HCT116 (cell line): ENCODE measurements at regions not wholly inside any gene's neighbourhood (a gene's known extent, or its start where the extent isn't known, plus 50 kb on each side); places are given as distances from the start of the nearest gene placed in this dataset.

Experiments
- ATAC-seq: fragments of 200-7000 bp; cut with Tn5 transposase; 2 replicates; pipeline ENCODE4 v1.9.1; 2020; ENCODE audit warnings: mild to moderate bottlenecking, moderate library complexity
- BruUV-seq: library from RNA; stranded (reverse); fragments of 400-500 nt; replicated peaks from 2 replicates; lab custom pipeline; 2021; lab: Mats Ljungman, UMichigan
- CTCF ChIA-PET: fragments of 300-600 bp; sonication (Branson Sonifier 250); formaldehyde crosslinking; loops from one replicate; lab custom pipeline; 2021; ENCODE audit warnings: antibody characterized with exemption; lab: Charles Lee
- POLR2A ChIA-PET: fragments of 300-600, 350-600 bp; sonication (Branson Sonifier 250); formaldehyde crosslinking; loops from one replicate; lab custom pipeline; 2021; ENCODE audit warnings: antibody characterized with exemption; lab: Charles Lee
- RAD21 ChIA-PET, 2 experiments: fragments of 300-600 bp; sonication (Branson Sonifier 250); formaldehyde crosslinking; loops; one replicate each; lab custom pipeline; 2023; ENCODE audit warnings: low total read pairs in 2 of 2; ENCODE audit not compliant: uncharacterized antibody in 2 of 2, unreplicated experiment in 2 of 2, low non-redundant PET in 1 of 2; lab: Charles Lee
- DNase-seq: peaks from one replicate; pipeline ENCODE4 v3.0.0-alpha.2; 2010; ENCODE audit warnings: low read depth, low spot score
- H2AFZ ChIP-seq: fragments of 200-600 bp; shearing (Covaris generic), sonication (generic); 2 replicates; pipeline ENCODE4 v1.6.1; 2017; ENCODE audit warnings: low read depth, mixed run types, mixed read lengths, antibody characterized with exemption, low read length; ENCODE audit not compliant: poor library complexity, severe bottlenecking
- H3K27ac ChIP-seq: 2 replicates; pipeline ENCODE4 v1.5.1; 2012; ENCODE audit warnings: low read depth, low read length
- H3K27me3 ChIP-seq: fragments of 200-600 bp; sonication (generic); 2 replicates; pipeline ENCODE4 v1.6.1; 2016; ENCODE audit warnings: mixed run types, low read length, mixed read lengths; ENCODE audit not compliant: insufficient read depth
- H3K36me3 ChIP-seq, 2 experiments: fragments of 200-500 bp in 1 of 2; fragments of 200-600 bp in 1 of 2; sonication (Bioruptor generic) in 1 of 2; sonication (generic) in 1 of 2; 2 replicates each; pipeline versions ENCODE4 v1.5.1 to v1.6.1; 2014 to 2016; ENCODE audit warnings: low read length in 2 of 2, inconsistent platforms in 1 of 2, mixed read lengths in 1 of 2, mixed run types in 1 of 2; ENCODE audit not compliant: insufficient read depth in 2 of 2, control insufficient read depth in 1 of 2
- H3K4me1 ChIP-seq, 2 experiments: fragments of 200-600 bp in 1 of 2; sonication (generic) in 1 of 2; 2 replicates each; pipeline versions ENCODE4 v1.5.1 to v1.6.1; 2012 to 2017; ENCODE audit warnings: low read length in 2 of 2, inconsistent platforms in 1 of 2, mild to moderate bottlenecking in 1 of 2, mixed read lengths in 1 of 2, mixed run types in 1 of 2, moderate library complexity in 1 of 2; ENCODE audit not compliant: insufficient read depth in 2 of 2, control insufficient read depth in 1 of 2
- H3K4me2 ChIP-seq: fragments of 200-600 bp; sonication (generic); 2 replicates; pipeline ENCODE4 v1.6.1; 2017; ENCODE audit warnings: mixed run types, low read length, mixed read lengths
- H3K4me3 ChIP-seq, 2 experiments: fragments of 200-600 bp in 1 of 2; sonication (generic) in 1 of 2; replicated peaks in 1 of 2; 2 replicates each; pipeline ENCODE4 v1.5.1; 2011 to 2016; ENCODE audit warnings: low read length in 2 of 2, control low read depth in 1 of 2, low read depth in 1 of 2, mild to moderate bottlenecking in 1 of 2, mixed read lengths in 1 of 2, mixed run types in 1 of 2
- H3K79me2 ChIP-seq: fragments of 200-600 bp; sonication (generic); 2 replicates; pipeline ENCODE4 v1.6.1; 2017; ENCODE audit warnings: mild to moderate bottlenecking, mixed run types, low read length, moderate library complexity, mixed read lengths; ENCODE audit not compliant: insufficient read depth
- H3K9ac ChIP-seq: fragments of 200-600 bp; sonication (generic); 2 replicates; pipeline ENCODE4 v1.6.1; 2016; ENCODE audit warnings: low read length, mixed read lengths
- H3K9me2 ChIP-seq: fragments of 200-600 bp; sonication (generic), shearing (Covaris generic); 2 replicates; pipeline ENCODE4 v1.6.1; 2017; ENCODE audit warnings: mixed run types, mild to moderate bottlenecking, moderate library complexity; ENCODE audit not compliant: insufficient read depth
- H3K9me3 ChIP-seq, 2 experiments: fragments of 200-500 bp in 1 of 2; fragments of 200-600 bp in 1 of 2; sonication (Bioruptor generic) in 1 of 2; sonication (generic) in 1 of 2; 2 replicates each; pipeline ENCODE4 v1.6.1; 2014 to 2017; ENCODE audit warnings: low read length in 2 of 2, mixed read lengths in 2 of 2, inconsistent platforms in 1 of 2, low read depth in 1 of 2, mild to moderate bottlenecking in 1 of 2, mixed run types in 1 of 2, moderate library complexity in 1 of 2; ENCODE audit not compliant: control insufficient read depth in 1 of 2, insufficient read depth in 1 of 2
- H4K20me1 ChIP-seq: fragments of 200-600 bp; sonication (generic), shearing (Covaris generic); 2 replicates; pipeline ENCODE4 v1.6.1; 2017; ENCODE audit warnings: mixed run types, mild to moderate bottlenecking, moderate library complexity; ENCODE audit not compliant: insufficient read depth
- EGR1 ChIP-seq: IDR thresholded peaks from 2 replicates; pipeline ENCODE4 v1.6.1; 2012; ENCODE audit warnings: low read depth
- MAX ChIP-seq: IDR thresholded peaks from 2 replicates; pipeline ENCODE4 v1.6.1; 2012
- POLR2AphosphoS5 ChIP-seq: IDR thresholded peaks from 2 replicates; pipeline ENCODE4 v1.6.1; 2011; ENCODE audit warnings: mild to moderate bottlenecking, low read depth, low read length, moderate library complexity
- REST ChIP-seq: IDR thresholded peaks from 2 replicates; pipeline ENCODE4 v1.6.1; 2012; ENCODE audit warnings: low read depth
- SRF ChIP-seq: IDR thresholded peaks from 2 replicates; pipeline ENCODE4 v1.6.1; 2012; ENCODE audit warnings: low read depth
- ZNF274 ChIP-seq: fragments of 200-500 bp; sonication (Bioruptor generic); IDR thresholded peaks from 2 replicates; pipeline ENCODE4 v1.6.1; 2014; ENCODE audit warnings: mild to moderate bottlenecking, low read depth, low read length, inconsistent platforms
- intact Hi-C: fragments of 100-400 bp; cut with micrococcal nuclease; formaldehyde crosslinking; loops from 2 replicates; pipeline ENCODE4 v1.10.0; 2022

GRCh38 chr4:82140422-82140821, 233.4 kb downstream of the HNRNPD start:
- TF ChIP-seq EGR1 (no peak), POLR2AphosphoS5 (no peak), MAX (no peak)
- ATAC-seq = no peak
- H3K9me3 ChIP-seq = no peaks in the 10 kb centered on the region
- H3K4me1 ChIP-seq = no peaks in the 10 kb centered on the region
- BruUV-seq = no TSS peak
- H3K9ac ChIP-seq = no peak overlapping the region
- H3K4me2 ChIP-seq = no peak overlapping the region
- intact Hi-C loops = no loop called here
- no peaks in the 10 kb centered on the region for H3K9me2 ChIP-seq
- ChIA-PET POLR2A (no interaction called here), CTCF (no interaction called here), RAD21 (no interaction called here)
- no peak overlapping the region for H3K27ac ChIP-seq
- H3K4me3 ChIP-seq = no peak overlapping the region
- H3K36me3 ChIP-seq = no peaks in the 10 kb centered on the region
- peaks cover 32% of the 10 kb centered on the region for H3K27me3 ChIP-seq
- H2AFZ ChIP-seq = no peak overlapping the region
- H4K20me1 ChIP-seq = no peaks in the 10 kb centered on the region; the same call in 1 of the 2 replicates
- no peaks in the 10 kb centered on the region for H3K79me2 ChIP-seq
- DNase-seq = no peak

- Histone ChIP-seq H3K9me3 (no peaks in the 10 kb centered on the region), H3K9me2 (no peaks in the 10 kb centered on the region), H3K4me3 (no peak overlapping the region), H3K9ac (no peak overlapping the region), H3K4me1 (no peaks in the 10 kb centered on the region), H2AFZ (no peak overlapping the region), H3K4me2 (no peak overlapping the region), H3K27me3 (peaks cover 28% of the 10 kb centered on the region), H4K20me1 (no peaks in the 10 kb centered on the region; the same call in 1 of the 2 replicates), H3K79me2 (no peaks in the 10 kb centered on the region), H3K36me3 (no peaks in the 10 kb centered on the region), H3K27ac (no peak overlapping the region)
- ChIA-PET POLR2A (no interaction called here), CTCF (no interaction called here), RAD21 (no interaction called here)
- intact Hi-C loops = no loop called here
- ATAC-seq = no peak
- TF ChIP-seq REST = no peak
- TF ChIP-seq SRF = no peak
- TF ChIP-seq POLR2AphosphoS5 = no peak
- TF ChIP-seq ZNF274 = no peak
- no TSS peak for BruUV-seq
- no peak for DNase-seq
Measured at GRCh38 chr4:82139287-82139686, 234.5 kb downstream of the HNRNPD start.
